CD4-positive, alpha-beta T cell (primary cell): ENCODE measurements at regions not wholly inside any gene's neighbourhood (a gene's known extent, or its start where the extent isn't known, plus 50 kb on each side); places are given as distances from the start of the nearest gene placed in this dataset.

Experiments used
- ATAC-seq: fragments of 200-7000 bp; cut with Tn5 transposase; one replicate; pipeline ENCODE4 v1.10.0; 2022; ENCODE audit warnings: mild to moderate bottlenecking; ENCODE audit not compliant: poor library complexity
- CTCF ChIA-PET: fragments of 350-600 bp; sonication (Branson Sonifier 250); formaldehyde crosslinking; loops from one replicate; lab custom pipeline; 2021; ENCODE audit warnings: antibody characterized with exemption, inconsistent platforms; lab: Charles Lee
- POLR2A ChIA-PET: fragments of 350-600 bp; sonication (Branson Sonifier 250); formaldehyde crosslinking; loops from one replicate; lab custom pipeline; 2021; ENCODE audit warnings: antibody characterized with exemption, inconsistent platforms; lab: Charles Lee
- DNase-seq, 14 experiments: peaks; one replicate each; pipeline ENCODE4 v3.0.0-alpha.2; 2013 to 2020; ENCODE audit warnings: mixed read lengths in 2 of 14
- H3K27ac ChIP-seq, 2 donors: one replicate each; pipeline versions ENCODE4 v1.5.1 to v1.7.0; 2013; ENCODE audit warnings: low read length in 2 of 2, low read depth in 1 of 2, mild to moderate bottlenecking in 1 of 2
- H3K27me3 ChIP-seq, 2 experiments: 1 replicate in 1 of 2; 2 replicates in 1 of 2; pipeline versions ENCODE4 v1.6.1 to v1.7.0; 2013; ENCODE audit warnings: low read length in 2 of 2, control low read depth in 1 of 2, mild to moderate bottlenecking in 1 of 2, moderate library complexity in 1 of 2; ENCODE audit not compliant: insufficient read depth in 2 of 2, control insufficient read depth in 1 of 2
- H3K36me3 ChIP-seq: one replicate; pipeline ENCODE4 v1.6.1; 2013; ENCODE audit warnings: low read length, control low read depth; ENCODE audit not compliant: insufficient read depth
- H3K4me1 ChIP-seq: one replicate; pipeline ENCODE4 v1.6.1; 2013; ENCODE audit warnings: low read length, control low read depth; ENCODE audit not compliant: insufficient read depth
- H3K4me3 ChIP-seq: one replicate; pipeline ENCODE4 v1.5.1; 2013; ENCODE audit warnings: mild to moderate bottlenecking, low read length, moderate library complexity
- H3K9me3 ChIP-seq, 2 experiments: 1 replicate in 1 of 2; 2 replicates in 1 of 2; pipeline versions ENCODE4 v1.6.1 to v1.7.0; 2013; ENCODE audit warnings: low read length in 2 of 2, mild to moderate bottlenecking in 2 of 2, control low read depth in 1 of 2, moderate library complexity in 1 of 2; ENCODE audit not compliant: control insufficient read depth in 1 of 2, insufficient read depth in 1 of 2
- H3K27ac Mint-ChIP-seq: one replicate; pipeline ENCODE4 v1.8.0; 2020; ENCODE audit warnings: mixed read lengths
- H3K27me3 Mint-ChIP-seq: one replicate; pipeline ENCODE4 v1.8.0; 2021; ENCODE audit warnings: mixed read lengths
- H3K36me3 Mint-ChIP-seq: one replicate; pipeline ENCODE4 v1.8.0; 2021; ENCODE audit warnings: low read depth, mixed read lengths
- H3K4me1 Mint-ChIP-seq: one replicate; pipeline ENCODE4 v1.8.0; 2021; ENCODE audit warnings: low read depth, mixed read lengths
- H3K4me3 Mint-ChIP-seq: one replicate; pipeline ENCODE4 v1.8.0; 2020; ENCODE audit warnings: mild to moderate bottlenecking, mixed read lengths
- H3K9me3 Mint-ChIP-seq: one replicate; pipeline ENCODE4 v1.8.0; 2020; ENCODE audit warnings: mixed read lengths
- intact Hi-C, 2 experiments: fragments of 100-400 bp; cut with DNase I in 1 of 2; cut with micrococcal nuclease in 1 of 2; formaldehyde crosslinking; loops; one replicate each; pipeline versions ENCODE4 v1.15.1 to v1.9.0; 2023 to 2025; cut with DNase I, micrococcal nuclease
- TF ChIP-seq, protein P1 (sequence below): fragments of 200-600 bp; IDR thresholded peaks from one replicate; pipeline ENCODE4 v1.8.0; 2022; ENCODE audit warnings: antibody characterized with exemption, mild to moderate bottlenecking

- intact Hi-C loops = no loop called here
- H3K27me3 ChIP-seq = no peaks in the 10 kb centered on the region
- ChIA-PET POLR2A (no interaction called here), CTCF (no interaction called here)
- no peaks in the 10 kb centered on the region for H3K27me3 Mint-ChIP-seq
- peaks cover 0 to 7% of the 10 kb centered on the region in 2 experiments for H3K9me3 ChIP-seq
- H3K4me3 ChIP-seq = no peak overlapping the region
- ATAC-seq (no peak), DNase-seq (no peak)
- no peaks in the 10 kb centered on the region for H3K36me3 ChIP-seq
- peak overlapping the region; percentile 91 for H3K4me3 Mint-ChIP-seq
- H3K4me1 Mint-ChIP-seq = no peaks in the 10 kb centered on the region
- no peaks in the 10 kb centered on the region for H3K4me1 ChIP-seq
- H3K27ac Mint-ChIP-seq = no peak overlapping the region
- TF ChIP-seq, protein P1, sequence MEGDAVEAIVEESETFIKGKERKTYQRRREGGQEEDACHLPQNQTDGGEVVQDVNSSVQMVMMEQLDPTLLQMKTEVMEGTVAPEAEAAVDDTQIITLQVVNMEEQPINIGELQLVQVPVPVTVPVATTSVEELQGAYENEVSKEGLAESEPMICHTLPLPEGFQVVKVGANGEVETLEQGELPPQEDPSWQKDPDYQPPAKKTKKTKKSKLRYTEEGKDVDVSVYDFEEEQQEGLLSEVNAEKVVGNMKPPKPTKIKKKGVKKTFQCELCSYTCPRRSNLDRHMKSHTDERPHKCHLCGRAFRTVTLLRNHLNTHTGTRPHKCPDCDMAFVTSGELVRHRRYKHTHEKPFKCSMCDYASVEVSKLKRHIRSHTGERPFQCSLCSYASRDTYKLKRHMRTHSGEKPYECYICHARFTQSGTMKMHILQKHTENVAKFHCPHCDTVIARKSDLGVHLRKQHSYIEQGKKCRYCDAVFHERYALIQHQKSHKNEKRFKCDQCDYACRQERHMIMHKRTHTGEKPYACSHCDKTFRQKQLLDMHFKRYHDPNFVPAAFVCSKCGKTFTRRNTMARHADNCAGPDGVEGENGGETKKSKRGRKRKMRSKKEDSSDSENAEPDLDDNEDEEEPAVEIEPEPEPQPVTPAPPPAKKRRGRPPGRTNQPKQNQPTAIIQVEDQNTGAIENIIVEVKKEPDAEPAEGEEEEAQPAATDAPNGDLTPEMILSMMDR = no peak
- H3K36me3 Mint-ChIP-seq = no peaks in the 10 kb centered on the region
- H3K9me3 Mint-ChIP-seq = no peaks in the 10 kb centered on the region
- no peak overlapping the region for H3K27ac ChIP-seq
Measured at GRCh38 chr13:22041741-22042140, 370.9 kb downstream of the FGF9 start.

DNA sequence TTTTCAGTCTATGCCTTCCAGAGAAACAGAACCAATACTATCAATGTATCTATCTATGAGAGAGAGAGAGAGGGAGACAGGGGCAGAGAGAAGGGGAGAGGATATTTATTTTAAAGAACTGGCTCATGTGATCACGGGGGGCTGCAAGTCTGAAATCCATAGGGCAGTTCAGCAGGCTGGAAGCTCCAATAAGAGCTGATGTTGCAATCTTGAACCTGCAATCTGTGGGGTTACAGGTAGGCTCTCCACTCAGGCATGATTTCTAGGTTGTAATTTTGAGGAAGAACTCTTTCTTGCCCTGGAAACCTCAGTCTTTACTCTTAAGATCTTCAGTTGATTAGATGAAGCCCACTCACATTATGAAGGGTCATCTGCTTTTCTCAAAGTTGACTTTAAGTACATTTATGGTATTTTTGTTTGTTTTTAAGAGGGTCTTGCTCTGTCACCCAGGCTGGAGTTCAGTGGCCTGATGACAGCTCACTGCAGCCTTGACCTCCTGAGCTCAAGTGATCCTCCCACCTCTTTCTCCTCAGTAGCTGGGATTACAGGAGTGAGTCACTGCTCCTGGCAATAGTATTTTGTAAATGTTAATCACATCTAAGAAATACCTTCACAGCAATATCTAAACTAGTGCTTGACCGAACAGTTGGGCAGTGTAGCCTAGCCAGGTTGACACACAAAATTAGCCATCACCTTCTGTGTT is 376.4 kb downstream of the FGF9 start:
- H3K36me3 Mint-ChIP-seq = no peaks in the 10 kb centered on the region
- H3K27me3 Mint-ChIP-seq = no peaks in the 10 kb centered on the region
- DNase-seq = no peak
- ChIA-PET POLR2A (no interaction called here), CTCF (no interaction called here)
- Histone ChIP-seq H3K36me3 (no peaks in the 10 kb centered on the region), H3K9me3 (no peaks in the 10 kb centered on the region), H3K4me1 (peaks cover 16% of the 10 kb centered on the region), H3K27me3 (no peaks in the 10 kb centered on the region), H3K27ac (no peak overlapping the region), H3K4me3 (no peak overlapping the region)
- no peak overlapping the region for H3K4me3 Mint-ChIP-seq
- H3K9me3 Mint-ChIP-seq = no peaks in the 10 kb centered on the region
- H3K27ac Mint-ChIP-seq = no peak overlapping the region
- intact Hi-C loops = no loop called here
- TF ChIP-seq, protein P1 = no peak
- no peak for ATAC-seq
- peaks cover 16% of the 10 kb centered on the region for H3K4me1 Mint-ChIP-seq

- intact Hi-C loops = no loop called here
- Histone ChIP-seq H3K4me3 (no peak overlapping the region), H3K36me3 (no peaks in the 10 kb centered on the region), H3K27ac (no peak overlapping the region), H3K4me1 (peaks cover 21% of the 10 kb centered on the region), H3K9me3 (no peaks in the 10 kb centered on the region), H3K27me3 (no peaks in the 10 kb centered on the region)
- POLR2A ChIA-PET = no interaction called here
- H3K4me1 Mint-ChIP-seq = peaks cover 20% of the 10 kb centered on the region
- H3K27me3 Mint-ChIP-seq = no peaks in the 10 kb centered on the region
- H3K9me3 Mint-ChIP-seq = no peaks in the 10 kb centered on the region
- ATAC-seq (no peak), DNase-seq (no peak)
- H3K27ac Mint-ChIP-seq = no peak overlapping the region
- CTCF ChIA-PET = no interaction called here
- no peaks in the 10 kb centered on the region for H3K36me3 Mint-ChIP-seq
- no peak overlapping the region for H3K4me3 Mint-ChIP-seq
- TF ChIP-seq, protein P1 = no peak
Measured at GRCh38 chr13:22047785-22048104, 376.9 kb downstream of the FGF9 start.
